K562 (cell line): ENCODE measurements at regions not wholly inside any gene's neighbourhood (a gene's known extent, or its start where the extent isn't known, plus 50 kb on each side); places are given as distances from the start of the nearest gene placed in this dataset.

Experiments
- ATAC-seq: fragments of 200-7000 bp; cut with Tn5 transposase; 3 replicates; pipeline ENCODE4 v1.9.1; 2020; ENCODE audit warnings: moderate library complexity
- BruUV-seq: library from RNA; stranded (reverse); fragments of 400-500 nt; replicated peaks from 2 replicates; lab custom pipeline; 2021; lab: Mats Ljungman, UMichigan
- CTCF ChIA-PET: fragments of 300-600 bp; formaldehyde crosslinking; extraction: SDS; loops from one replicate; lab custom pipeline; 2021; ENCODE audit warnings: low intra/inter-chr PET ratio; lab: Yijun Ruan, JAX
- POLR2A ChIA-PET: fragments of 300-600, 350-650 bp; sonication (Branson Sonifier 250); formaldehyde crosslinking; extraction: SDS; loops from one replicate; lab custom pipeline; 2021; ENCODE audit warnings: antibody characterized with exemption, inconsistent platforms; lab: Yijun Ruan, JAX
- DNase-seq, 4 experiments: peaks; one replicate each; pipeline versions ENCODE4 v3.0.0 to v3.0.0-alpha.2; 2011 to 2018; ENCODE audit warnings: low spot score in 3 of 4, mixed read lengths in 3 of 4; ENCODE audit errors: extremely low read depth in 1 of 4
- FAIRE-seq: peaks from 2 replicates; lab custom pipeline; 2011; peaks lifted over from hg19 to GRCh38; lab: Jason Lieb, UNC
- H2AFZ ChIP-seq: 2 replicates; pipeline ENCODE4 v1.6.0; 2011; ENCODE audit warnings: low read depth, low read length, control low read depth, inconsistent platforms
- H3K27ac ChIP-seq: fragments of 200-600 bp; 3 replicates; pipeline ENCODE4 v1.8.0; 2011; ENCODE audit warnings: low read depth, mild to moderate bottlenecking, control low read depth, inconsistent platforms, low read length, moderate library complexity, mixed read lengths; ENCODE audit errors: extremely low read depth
- H3K27me3 ChIP-seq, 2 experiments: fragments of 300-600 bp in 1 of 2; 2 replicates in 1 of 2; 3 replicates in 1 of 2; pipeline versions ENCODE4 v1.6.0 to v1.8.0; 2011; ENCODE audit warnings: inconsistent platforms in 2 of 2, low read length in 2 of 2, mild to moderate bottlenecking in 1 of 2, mixed read lengths in 1 of 2, moderate library complexity in 1 of 2; ENCODE audit not compliant: control insufficient read depth in 2 of 2, insufficient read depth in 2 of 2
- H3K36me3 ChIP-seq: fragments of 300-600 bp; 3 replicates; pipeline ENCODE4 v1.8.0; 2011; ENCODE audit warnings: mild to moderate bottlenecking, low read length, inconsistent platforms; ENCODE audit not compliant: control insufficient read depth, insufficient read depth
- H3K4me1 ChIP-seq, 2 experiments: fragments of 200-600 bp in 1 of 2; replicated peaks in 1 of 2; 2 replicates in 1 of 2; 3 replicates in 1 of 2; pipeline versions ENCODE4 v1.5.1 to v1.8.0; 2011; ENCODE audit warnings: inconsistent platforms in 2 of 2, low read length in 2 of 2, mild to moderate bottlenecking in 1 of 2, mixed read lengths in 1 of 2, moderate library complexity in 1 of 2; ENCODE audit not compliant: control insufficient read depth in 2 of 2, insufficient read depth in 2 of 2
- H3K4me2 ChIP-seq: 2 replicates; pipeline ENCODE4 v1.6.1; 2011; ENCODE audit warnings: low read length, control low read depth, inconsistent platforms, mixed read lengths; ENCODE audit not compliant: insufficient read depth
- H3K4me3 ChIP-seq: fragments of 200-600 bp; sonication (generic), shearing (Covaris generic); 2 replicates; pipeline ENCODE4 v1.5.1; 2016; ENCODE audit warnings: control low read depth, inconsistent platforms
- H3K79me2 ChIP-seq: fragments of 200-600 bp; 3 replicates; pipeline ENCODE4 v1.8.0; 2011; ENCODE audit warnings: low read length, inconsistent platforms; ENCODE audit not compliant: control insufficient read depth, insufficient read depth
- H3K9ac ChIP-seq, 2 experiments: 2 replicates each; pipeline versions ENCODE4 v1.6.0 to v1.6.1; 2011; ENCODE audit warnings: low read depth in 2 of 2, low read length in 2 of 2, control low read depth in 1 of 2, inconsistent platforms in 1 of 2, mild to moderate bottlenecking in 1 of 2, mixed read lengths in 1 of 2; ENCODE audit not compliant: insufficient read depth in 1 of 2
- H3K9me1 ChIP-seq: one replicate; pipeline ENCODE4 v1.6.0; 2011; ENCODE audit warnings: inconsistent platforms, mild to moderate bottlenecking, low read length, moderate library complexity; ENCODE audit not compliant: control insufficient read depth, insufficient read depth
- H3K9me3 ChIP-seq: replicated peaks from 2 replicates; pipeline ENCODE4 v1.5.1; 2011; ENCODE audit warnings: low read depth, low read length, inconsistent platforms; ENCODE audit not compliant: control insufficient read depth, insufficient read depth
- H4K20me1 ChIP-seq: replicated peaks from 2 replicates; pipeline ENCODE4 v1.6.1; 2011; ENCODE audit warnings: low read length, inconsistent platforms, mixed read lengths; ENCODE audit not compliant: control insufficient read depth, insufficient read depth
- CHD4 ChIP-seq: fragments of 200-600 bp; sonication (generic); IDR thresholded peaks from 3 replicates; pipeline ENCODE4 v1.6.1; 2012; ENCODE audit warnings: low read depth, mild to moderate bottlenecking, mixed read lengths, low read length, inconsistent platforms; ENCODE audit not compliant: insufficient read depth, insufficient replicate concordance, poor library complexity, severe bottlenecking
- HMBOX1 ChIP-seq: sonication (generic); IDR thresholded peaks from 2 replicates; pipeline ENCODE4 v1.6.1; 2016
- KDM2B ChIP-seq: fragments of 250-450 bp; sonication (Bioruptor Pico); IDR thresholded peaks from 2 replicates; pipeline ENCODE4 v1.8.0; 2021; ENCODE audit warnings: mild to moderate bottlenecking, moderate library complexity
- NBN ChIP-seq: fragments of 450-650 bp; IDR thresholded peaks from 2 replicates; pipeline ENCODE4 v1.6.1; 2016; ENCODE audit warnings: low read depth, mild to moderate bottlenecking
- POLR2AphosphoS2 ChIP-seq: IDR thresholded peaks from 2 replicates; pipeline ENCODE4 v1.6.1; 2012; ENCODE audit warnings: low read length, improper control_type of control experiment
- SREBF2 ChIP-seq: sonication (generic); formaldehyde crosslinking; IDR thresholded peaks from 2 replicates; pipeline ENCODE4 v1.4.0; 2020; ENCODE audit warnings: mild to moderate bottlenecking, missing genetic modification reagents
- THAP12 ChIP-seq: fragments of 250-450 bp; sonication (Bioruptor Pico); IDR thresholded peaks from 2 replicates; pipeline ENCODE4 v1.9.0; 2021; ENCODE audit warnings: mild to moderate bottlenecking, inconsistent platforms
- YY1 ChIP-seq, 3 experiments: IDR thresholded peaks; 2 replicates each; pipeline ENCODE4 v1.6.1; 2011; ENCODE audit warnings: low read length in 2 of 3, mild to moderate bottlenecking in 2 of 3, moderate library complexity in 2 of 3, borderline replicate concordance in 1 of 3, control low read depth in 1 of 3, low read depth in 1 of 3; ENCODE audit not compliant: insufficient read depth in 3 of 3, insufficient replicate concordance in 2 of 3, control insufficient read depth in 1 of 3, insufficient read length in 1 of 3; ENCODE audit errors: extremely low read depth in 1 of 3
- ZBTB17 ChIP-seq: fragments of 450-650 bp; formaldehyde crosslinking; IDR thresholded peaks from 2 replicates; pipeline ENCODE4 v1.4.0; 2020; ENCODE audit warnings: mild to moderate bottlenecking
- ZBTB9 ChIP-seq: fragments of 450-650 bp; formaldehyde crosslinking; IDR thresholded peaks from 2 replicates; pipeline ENCODE4 v1.4.0; 2020; ENCODE audit warnings: mild to moderate bottlenecking, moderate library complexity
- WGBS: fragments of 100-300 bp; shearing (Covaris generic); methylation state at CpG from one replicate; pipeline ENCODE4 v1.1.6; 2016; ENCODE audit warnings: low coverage, mixed read lengths; ENCODE audit not compliant: insufficient coverage; ENCODE audit errors: missing lambda C conversion rate; 5-methylcytosine and 5-hydroxymethylcytosine counted together
- in situ Hi-C: fragments of 300-500 bp; cut with MboI; formaldehyde crosslinking; loops from 4 replicates; pipeline ENCODE4 v1.15.0; 2018; ENCODE audit warnings: inconsistent platforms, mixed read lengths
- intact Hi-C: fragments of 100-400 bp; cut with micrococcal nuclease; formaldehyde crosslinking; loops from 2 replicates; pipeline ENCODE4 v1.14.2; 2022
- TF ChIP-seq, protein P1 (sequence below): sonication (generic); formaldehyde crosslinking; IDR thresholded peaks from 2 replicates; pipeline ENCODE4 v1.8.0; 2022; ENCODE audit warnings: mild to moderate bottlenecking, missing genetic modification reagents, borderline replicate concordance

GRCh38 chr13:34523406-34523805 lies 418.7 kb upstream of the NBEA start:
- no peak for DNase-seq
- 0% methylated on average over 3 of the region's 3 CpGs for WGBS

GRCh38 chr13:34533941-34534340 lies 408.1 kb upstream of the NBEA start:
- BruUV-seq: no TSS peak
- 0% methylated on average over 2 of the region's 2 CpGs for WGBS
- Histone ChIP-seq H4K20me1 (no peaks in the 10 kb centered on the region), H3K4me3 (no peak overlapping the region), H3K27me3 (no peaks in the 10 kb centered on the region), H2AFZ (no peak overlapping the region), H3K4me1 (no peaks in the 10 kb centered on the region), H3K27ac (no peak overlapping the region), H3K4me2 (no peak overlapping the region), H3K36me3 (no peaks in the 10 kb centered on the region), H3K79me2 (no peaks in the 10 kb centered on the region), H3K9me1 (no peaks in the 10 kb centered on the region), H3K9me3 (no peaks in the 10 kb centered on the region), H3K9ac (no peak overlapping the region)
- ChIA-PET POLR2A (no interaction called here), CTCF (no interaction called here)
- FAIRE-seq (no peak), ATAC-seq (no peak), DNase-seq (no peak)
- intact Hi-C loops: no loop called here
- in situ Hi-C loops: no loop called here
- TF ChIP-seq ZBTB9: no peak
- no peak for TF ChIP-seq CHD4
- no peak for TF ChIP-seq KDM2B
- TF ChIP-seq HMBOX1: no peak
- no peak for TF ChIP-seq THAP12 (CRISPR knock-in tag)
- no peak for TF ChIP-seq ZBTB17 (CRISPR knock-in tag)
- TF ChIP-seq, protein P1, sequence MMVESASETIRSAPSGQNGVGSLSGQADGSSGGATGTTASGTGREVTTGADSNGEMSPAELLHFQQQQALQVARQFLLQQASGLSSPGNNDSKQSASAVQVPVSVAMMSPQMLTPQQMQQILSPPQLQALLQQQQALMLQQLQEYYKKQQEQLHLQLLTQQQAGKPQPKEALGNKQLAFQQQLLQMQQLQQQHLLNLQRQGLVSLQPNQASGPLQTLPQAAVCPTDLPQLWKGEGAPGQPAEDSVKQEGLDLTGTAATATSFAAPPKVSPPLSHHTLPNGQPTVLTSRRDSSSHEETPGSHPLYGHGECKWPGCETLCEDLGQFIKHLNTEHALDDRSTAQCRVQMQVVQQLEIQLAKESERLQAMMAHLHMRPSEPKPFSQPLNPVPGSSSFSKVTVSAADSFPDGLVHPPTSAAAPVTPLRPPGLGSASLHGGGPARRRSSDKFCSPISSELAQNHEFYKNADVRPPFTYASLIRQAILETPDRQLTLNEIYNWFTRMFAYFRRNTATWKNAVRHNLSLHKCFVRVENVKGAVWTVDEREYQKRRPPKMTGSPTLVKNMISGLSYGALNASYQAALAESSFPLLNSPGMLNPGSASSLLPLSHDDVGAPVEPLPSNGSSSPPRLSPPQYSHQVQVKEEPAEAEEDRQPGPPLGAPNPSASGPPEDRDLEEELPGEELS: no peak

More at GRCh38 chr13:34523406-34523805, 418.7 kb upstream of the NBEA start:
- ChIA-PET CTCF (no interaction called here), POLR2A (no interaction called here)
- H3K27me3 ChIP-seq: no peaks in the 10 kb centered on the region
- TF ChIP-seq POLR2AphosphoS2 (no peak), SREBF2 (CRISPR knock-in tag) (no peak), YY1 (IDR thresholded peaks at IDR 0.05; ENCODE audit: borderline replicate concordance in 1 of 3, control insufficient read depth in 1 of 3, extremely low read depth in 1 of 3, insufficient read depth in 3 of 3, insufficient read length in 1 of 3, insufficient replicate concordance in 2 of 3, low read depth in 1 of 3, low read length in 2 of 3) (no peak), NBN (no peak)
- intact Hi-C loops: no loop called here
- H3K9me1 ChIP-seq: no peaks in the 10 kb centered on the region
- no peak overlapping the region for H2AFZ ChIP-seq
- ATAC-seq (no peak), FAIRE-seq (no peak)
- no peak overlapping the region for H3K4me2 ChIP-seq
- no peaks in the 10 kb centered on the region for H3K79me2 ChIP-seq
- in situ Hi-C loops: no loop called here
- H3K9ac ChIP-seq: no peak overlapping the region
- H3K36me3 ChIP-seq: no peaks in the 10 kb centered on the region
- H3K4me1 ChIP-seq: no peaks in the 10 kb centered on the region
- no peaks in the 10 kb centered on the region for H3K9me3 ChIP-seq
- no peak overlapping the region for H3K27ac ChIP-seq
- H4K20me1 ChIP-seq: no peaks in the 10 kb centered on the region
- H3K4me3 ChIP-seq: no peak overlapping the region
- no TSS peak for BruUV-seq
